A549 (cell line): ENCODE measurements at regions not wholly inside any gene's neighbourhood (a gene's known extent, or its start where the extent isn't known, plus 50 kb on each side); places are given as distances from the start of the nearest gene placed in this dataset.

Experiments used
- ATAC-seq, 2 experiments: fragments of 200-7000 bp in 1 of 2; fragments of >200 bp in 1 of 2; cut with Nextera tagmentation in 1 of 2; cut with Tn5 transposase in 1 of 2; 3 replicates each; pipeline versions ENCODE4 v1.8.0 to v1.9.1; 2018 to 2020; ENCODE audit warnings: mild to moderate bottlenecking in 1 of 2, moderate library complexity in 1 of 2
- CTCF ChIA-PET: fragments of 300-600 bp; sonication (Branson Sonifier 250); formaldehyde crosslinking; extraction: SDS; loops from one replicate; lab custom pipeline; 2021; ENCODE audit warnings: antibody characterized with exemption, inconsistent platforms; lab: Yijun Ruan, JAX
- POLR2A ChIA-PET: fragments of 350-600 bp; formaldehyde crosslinking; extraction: SDS; loops from one replicate; lab custom pipeline; 2021; ENCODE audit warnings: antibody characterized with exemption, inconsistent platforms; lab: Yijun Ruan, JAX
- DNase-seq, 2 experiments: peaks; one replicate each; pipeline versions ENCODE4 v3.0.0 to v3.0.0-alpha.2; 2011 to 2016; ENCODE audit warnings: low read depth in 1 of 2, low spot score in 1 of 2
- FAIRE-seq: peaks from 2 replicates; lab custom pipeline; 2011; peaks lifted over from hg19 to GRCh38; lab: Jason Lieb, UNC
- H3K27ac ChIP-seq, 2 experiments: fragments of >200 bp; sonication (Bioruptor Twin); formaldehyde crosslinking; 3 replicates each; pipeline ENCODE4 v1.5.1; 2016 to 2017
- H3K4me1 ChIP-seq: fragments of >200 bp; sonication (Bioruptor Twin); formaldehyde crosslinking; 3 replicates; pipeline ENCODE4 v1.6.1; 2016
- H3K4me2 ChIP-seq: fragments of >200 bp; sonication (Bioruptor Twin); formaldehyde crosslinking; 3 replicates; pipeline ENCODE4 v1.6.1; 2016
- H3K4me3 ChIP-seq: fragments of >200 bp; sonication (Bioruptor Twin); formaldehyde crosslinking; 3 replicates; pipeline ENCODE4 v1.5.1; 2016
- H3K9me3 ChIP-seq: fragments of >200 bp; sonication (Bioruptor Twin); formaldehyde crosslinking; 3 replicates; pipeline ENCODE4 v1.6.1; 2016
- CBX8 ChIP-seq: fragments of 200-600 bp; sonication (generic); IDR thresholded peaks from 2 replicates; pipeline ENCODE4 v1.6.1; 2016
- CEBPB ChIP-seq, 2 experiments: fragments of >200 bp in 1 of 2; sonication (Bioruptor Twin) in 1 of 2; formaldehyde crosslinking in 1 of 2; IDR thresholded peaks; 2 replicates each; pipeline ENCODE4 v1.6.1; 2012 to 2016
- CHD4 ChIP-seq: fragments of 200-600 bp; sonication (generic); IDR thresholded peaks from 2 replicates; pipeline ENCODE4 v1.6.1; 2016; ENCODE audit warnings: antibody characterized with exemption, mild to moderate bottlenecking, borderline replicate concordance
- EHF ChIP-seq: fragments of 250-450 bp; sonication (Bioruptor Pico); IDR thresholded peaks from 2 replicates; pipeline ENCODE4 v1.5.0; 2020; ENCODE audit warnings: mild to moderate bottlenecking
- EP300 ChIP-seq, 2 experiments: fragments of >200 bp; sonication (Bioruptor Twin); formaldehyde crosslinking; IDR thresholded peaks; 2 replicates in 1 of 2; 3 replicates in 1 of 2; pipeline ENCODE4 v1.6.1; 2016 to 2017
- ESRRA ChIP-seq: fragments of 150-350 bp; IDR thresholded peaks from 2 replicates; pipeline ENCODE4 v1.6.1; 2014; ENCODE audit warnings: mild to moderate bottlenecking, low read length, borderline replicate concordance
- FOSB ChIP-seq: fragments of 250-450 bp; sonication (Bioruptor Pico); IDR thresholded peaks from 2 replicates; pipeline ENCODE4 v1.5.0; 2020; ENCODE audit warnings: mild to moderate bottlenecking, moderate library complexity
- FOSL2 ChIP-seq, 2 experiments: fragments of 450-650 bp in 1 of 2; fragments of >200 bp in 1 of 2; sonication (Bioruptor Twin) in 1 of 2; formaldehyde crosslinking; IDR thresholded peaks; 2 replicates each; pipeline versions ENCODE4 v1.5.0 to v1.6.1; 2016 to 2020; ENCODE audit warnings: mild to moderate bottlenecking in 1 of 2, moderate library complexity in 1 of 2
- FOXS1 ChIP-seq: fragments of 250-450 bp; sonication (Bioruptor Pico); IDR thresholded peaks from 2 replicates; pipeline ENCODE4 v1.5.0; 2020; ENCODE audit warnings: mild to moderate bottlenecking, moderate library complexity
- GATA3 ChIP-seq: IDR thresholded peaks from 2 replicates; pipeline ENCODE4 v1.6.1; 2012; ENCODE audit warnings: borderline replicate concordance
- HMGXB4 ChIP-seq: fragments of 250-450 bp; sonication (Bioruptor Pico); IDR thresholded peaks from 2 replicates; pipeline ENCODE4 v1.5.0; 2021; ENCODE audit warnings: mild to moderate bottlenecking, moderate library complexity, borderline replicate concordance
- JUN ChIP-seq, 2 experiments: fragments of >200 bp; sonication (Bioruptor Twin); formaldehyde crosslinking; IDR thresholded peaks; 2 replicates in 1 of 2; 3 replicates in 1 of 2; pipeline ENCODE4 v1.6.1; 2016 to 2017
- JUNB ChIP-seq: fragments of >200 bp; sonication (Bioruptor Twin); formaldehyde crosslinking; IDR thresholded peaks from 2 replicates; pipeline ENCODE4 v1.6.1; 2016
- MAZ ChIP-seq: fragments of 150-350 bp; IDR thresholded peaks from 2 replicates; pipeline ENCODE4 v1.6.1; 2014; ENCODE audit warnings: antibody characterized with exemption, low read depth, low read length, borderline replicate concordance
- MYC ChIP-seq: IDR thresholded peaks from 2 replicates; pipeline ENCODE4 v1.6.1; 2012; ENCODE audit warnings: mild to moderate bottlenecking, inconsistent platforms, low read length, improper control_type of control experiment, borderline replicate concordance
- PHF8 ChIP-seq: fragments of 200-600 bp; sonication (generic); IDR thresholded peaks from 2 replicates; pipeline ENCODE4 v1.6.1; 2016; ENCODE audit warnings: low read depth, mild to moderate bottlenecking, antibody characterized with exemption, moderate library complexity, borderline replicate concordance
- RAD21 ChIP-seq, 2 experiments: fragments of >200 bp in 1 of 2; sonication (Bioruptor Twin) in 1 of 2; formaldehyde crosslinking in 1 of 2; IDR thresholded peaks in 1 of 2; conservative IDR thresholded peaks in 1 of 2; 2 replicates in 1 of 2; 3 replicates in 1 of 2; pipeline ENCODE4 v1.6.1; 2012 to 2018; ENCODE audit warnings: inconsistent platforms in 1 of 2
- SMC3 ChIP-seq: fragments of >200 bp; sonication (Bioruptor Twin); formaldehyde crosslinking; IDR thresholded peaks from 3 replicates; pipeline ENCODE4 v1.6.1; 2018; ENCODE audit warnings: inconsistent platforms
- SREBF2 ChIP-seq: fragments of 450-650 bp; IDR thresholded peaks from 2 replicates; pipeline ENCODE4 v1.6.1; 2014; ENCODE audit warnings: mild to moderate bottlenecking, moderate library complexity
- ZFP36 ChIP-seq: fragments of 450-650 bp; IDR thresholded peaks from 2 replicates; pipeline ENCODE4 v1.6.1; 2014; ENCODE audit warnings: borderline replicate concordance; ENCODE audit not compliant: partially characterized antibody
- ZSCAN20 ChIP-seq: fragments of 250-450 bp; sonication (Bioruptor Pico); IDR thresholded peaks from 2 replicates; pipeline ENCODE4 v1.8.0; 2022; ENCODE audit warnings: mild to moderate bottlenecking, moderate library complexity
- WGBS: methylation state at CpG from one replicate; pipeline ENCODE4 v1.1.6; 2017; ENCODE audit errors: missing lambda C conversion rate; 5-methylcytosine and 5-hydroxymethylcytosine counted together
- TF ChIP-seq, protein P1 (sequence below): IDR thresholded peaks from 2 replicates; pipeline ENCODE4 v1.6.1; 2012; ENCODE audit warnings: low read depth, borderline replicate concordance
- TF ChIP-seq, protein P2 (sequence below): IDR thresholded peaks from 2 replicates; pipeline ENCODE4 v1.6.1; 2012

- no peaks in the 10 kb centered on the region for H3K4me1 ChIP-seq
- ChIA-PET POLR2A (no interaction called here), CTCF (no interaction called here)
- no peak overlapping the region for H3K4me2 ChIP-seq
- H3K27ac ChIP-seq, result no peak overlapping the region
- 35% methylated on average over 3 of the region's 3 CpGs for WGBS
- no peak for TF ChIP-seq CEBPB (IDR thresholded peaks at IDR 0.05)
- TF ChIP-seq ZSCAN20, result no peak
- TF ChIP-seq FOXS1 (CRISPR knock-in tag), result no peak
- no peak for TF ChIP-seq FOSB
- no peak for TF ChIP-seq ZFP36
- TF ChIP-seq JUN (IDR thresholded peaks at IDR 0.05), result no peak
- TF ChIP-seq GATA3, result no peak
- FAIRE-seq, result no peak
- H3K4me3 ChIP-seq, result no peak overlapping the region
- no peak for ATAC-seq
- no peaks in the 10 kb centered on the region for H3K9me3 ChIP-seq
- no peak for DNase-seq
Observed at GRCh38 chr2:221115944-221116343, 456.2 kb downstream of the EPHA4 start.

- ATAC-seq (no peak), DNase-seq (no peak), FAIRE-seq (no peak)
- CTCF ChIA-PET, result no interaction called here
- no peaks in the 10 kb centered on the region for H3K9me3 ChIP-seq
- WGBS, result 3% methylated on average over 2 of the region's 2 CpGs
- no peak overlapping the region for H3K27ac ChIP-seq
- TF ChIP-seq EHF (CRISPR knock-in tag), result no peak
- no peak for TF ChIP-seq SMC3
- H3K4me2 ChIP-seq, result no peak overlapping the region
- POLR2A ChIA-PET, result no interaction called here
- no peak overlapping the region for H3K4me3 ChIP-seq
- no peaks in the 10 kb centered on the region for H3K4me1 ChIP-seq
Observed at GRCh38 chr2:221120643-221121042, 451.5 kb downstream of the EPHA4 start.

DNA sequence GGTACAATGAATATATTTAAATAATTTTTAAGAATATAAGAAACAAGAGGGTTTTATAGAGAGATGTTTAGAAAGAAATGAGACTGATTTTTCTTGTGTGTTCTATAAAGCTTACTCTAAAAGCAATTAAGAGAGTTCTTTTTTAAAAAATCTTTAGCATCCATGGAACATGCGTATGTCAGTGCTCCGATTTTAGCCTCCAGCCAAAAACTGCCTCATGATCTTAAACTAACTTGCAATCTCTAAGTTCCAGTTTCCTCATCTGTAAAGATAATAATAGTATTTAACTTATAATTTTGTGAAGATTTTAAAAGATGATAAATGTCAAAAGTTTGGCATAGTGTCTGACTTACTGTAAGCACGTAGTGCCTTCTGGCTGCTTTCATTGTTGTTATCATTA lies 448.7 kb downstream of the EPHA4 start:
- Histone ChIP-seq H3K4me3 (no peak overlapping the region), H3K4me2 (no peak overlapping the region), H3K27ac (no peak overlapping the region), H3K4me1 (no peaks in the 10 kb centered on the region), H3K9me3 (peaks cover 8% of the 10 kb centered on the region; the same call in 1 of the 3 replicates)
- POLR2A ChIA-PET, result no interaction called here
- CTCF ChIA-PET, result no interaction called here
- WGBS, result 43% methylated on average over 3 of the region's 3 CpGs
- TF ChIP-seq, protein P1, sequence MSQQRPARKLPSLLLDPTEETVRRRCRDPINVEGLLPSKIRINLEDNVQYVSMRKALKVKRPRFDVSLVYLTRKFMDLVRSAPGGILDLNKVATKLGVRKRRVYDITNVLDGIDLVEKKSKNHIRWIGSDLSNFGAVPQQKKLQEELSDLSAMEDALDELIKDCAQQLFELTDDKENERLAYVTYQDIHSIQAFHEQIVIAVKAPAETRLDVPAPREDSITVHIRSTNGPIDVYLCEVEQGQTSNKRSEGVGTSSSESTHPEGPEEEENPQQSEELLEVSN, result no peak
- TF ChIP-seq EP300 (IDR thresholded peaks at IDR 0.05) (no peak), JUNB (no peak), CHD4 (no peak), SREBF2 (no peak)
- ATAC-seq, result no peak
- DNase-seq, result no peak
- FAIRE-seq, result no peak

- DNase-seq (no peak), ATAC-seq (peak in 1 of 2 experiments; percentile 50; a peak in 1 of 6 replicates), FAIRE-seq (no peak)
- Histone ChIP-seq H3K4me3 (no peak overlapping the region), H3K9me3 (peaks cover 8% of the 10 kb centered on the region; the same call in 1 of the 3 replicates), H3K4me2 (peak overlapping the region; percentile 47; the same call in 2 of the 3 replicates), H3K27ac (no peak overlapping the region), H3K4me1 (no peaks in the 10 kb centered on the region)
- ChIA-PET CTCF (no interaction called here), POLR2A (no interaction called here)
- TF ChIP-seq ESRRA (no peak), MYC (no peak), PHF8 (no peak), RAD21 (conservative IDR thresholded peaks at IDR 0.05 in 1 of 2, IDR thresholded peaks at IDR 0.05 in 1 of 2) (no peak), MAZ (no peak), HMGXB4 (CRISPR knock-in tag) (no peak), CEBPB (IDR thresholded peaks at IDR 0.05) (no peak), CBX8 (no peak), FOSL2 (IDR thresholded peaks at IDR 0.05) (no peak), FOSL2 (CRISPR knock-in tag; IDR thresholded peaks at IDR 0.05) (no peak)
- TF ChIP-seq, protein P1, result no peak
- TF ChIP-seq, protein P2, sequence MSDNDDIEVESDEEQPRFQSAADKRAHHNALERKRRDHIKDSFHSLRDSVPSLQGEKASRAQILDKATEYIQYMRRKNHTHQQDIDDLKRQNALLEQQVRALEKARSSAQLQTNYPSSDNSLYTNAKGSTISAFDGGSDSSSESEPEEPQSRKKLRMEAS, result no peak
- WGBS, result 18% methylated on average over 9 of the region's 9 CpGs
Observed at GRCh38 chr2:221124532-221125240, 447.4 kb downstream of the EPHA4 start.
